ENCODE measurements at regions not wholly inside any gene's neighbourhood (a gene's known extent, or its start where the extent isn't known, plus 50 kb on each side); places are given as distances from the start of the nearest gene placed in this dataset.

- H3K36me3 ChIP-seq (ENCODE audit: control insufficient read depth, insufficient read depth, low read length): no peaks in the 10 kb centered on the region
- no peak for DNase-seq (ENCODE audit: extremely low read depth, insufficient read length)
- H3K27me3 ChIP-seq (replicated peaks; ENCODE audit: control insufficient read depth, insufficient read depth, low read length): no peaks in the 10 kb centered on the region
- TF ChIP-seq CTCF (IDR thresholded peaks at IDR 0.05; ENCODE audit: insufficient read depth, low read length, poor library complexity, severe bottlenecking): no peak
- H3K4me3 ChIP-seq (replicated peaks; ENCODE audit: low read depth, low read length): no peak overlapping the region
Observed at GRCh38 chr7:50204581-50204980, 99.9 kb upstream of the IKZF1 start.

DNA sequence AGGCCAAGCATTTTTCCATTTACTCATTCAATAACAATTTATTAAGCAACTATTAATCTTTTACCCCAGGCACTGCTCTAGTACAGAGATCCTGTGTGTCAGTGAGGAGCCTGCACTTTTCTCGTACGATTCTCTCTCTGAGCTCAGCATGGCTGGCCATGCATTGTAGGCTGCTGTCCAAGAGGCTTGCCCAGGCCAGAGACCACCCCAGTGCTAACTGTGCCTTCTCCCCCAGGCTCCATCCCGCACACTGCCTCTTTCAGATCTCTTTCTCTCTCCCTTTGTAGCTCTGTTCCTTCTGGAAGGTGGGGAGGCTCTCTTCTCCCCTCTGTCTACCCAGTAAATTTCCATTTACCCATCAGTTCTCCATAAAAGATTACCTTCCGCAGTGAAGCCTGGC, 101.0 kb upstream of the IKZF1 start:
- no peaks in the 10 kb centered on the region for H3K27me3 ChIP-seq (replicated peaks; ENCODE audit: control insufficient read depth, insufficient read depth, low read length)
- no peaks in the 10 kb centered on the region for H3K36me3 ChIP-seq (ENCODE audit: control insufficient read depth, insufficient read depth, low read length)
- DNase-seq (ENCODE audit: extremely low read depth, insufficient read length): no peak
- TF ChIP-seq CTCF (IDR thresholded peaks at IDR 0.05; ENCODE audit: insufficient read depth, low read length, poor library complexity, severe bottlenecking): no peak
- no peak overlapping the region for H3K4me3 ChIP-seq (replicated peaks; ENCODE audit: low read depth, low read length)

DNA sequence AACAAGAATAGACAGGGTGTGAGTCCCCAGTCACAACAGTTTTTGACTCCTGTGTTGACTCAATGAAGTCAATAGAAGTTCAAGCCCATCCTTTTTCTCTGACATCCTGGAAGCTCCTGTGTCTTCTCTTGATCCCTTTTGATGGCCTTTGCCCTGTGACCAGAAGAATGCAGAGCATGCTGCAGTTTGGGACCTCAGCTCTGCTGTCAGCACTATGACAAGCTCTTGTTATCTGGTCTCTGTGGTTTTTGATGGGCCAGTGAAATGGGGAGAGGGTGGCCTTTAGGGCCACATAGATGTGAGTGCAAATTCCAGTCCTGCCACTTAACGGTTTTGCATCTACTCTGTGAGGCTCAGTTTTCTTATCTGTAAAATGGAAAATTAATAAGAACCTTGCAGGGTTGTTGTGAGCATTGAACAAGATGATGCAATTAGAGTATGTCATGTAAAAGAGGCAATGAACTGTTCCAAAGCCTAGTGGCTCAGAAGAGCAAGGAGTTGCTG, 102.4 kb upstream of the IKZF1 start:
- Histone ChIP-seq H3K36me3 (ENCODE audit: control insufficient read depth, insufficient read depth, low read length) (no peaks in the 10 kb centered on the region), H3K27me3 (replicated peaks; ENCODE audit: control insufficient read depth, insufficient read depth, low read length) (no peaks in the 10 kb centered on the region), H3K4me3 (replicated peaks; ENCODE audit: low read depth, low read length) (no peak overlapping the region)
- DNase-seq (ENCODE audit: extremely low read depth, insufficient read length): no peak
- no peak for TF ChIP-seq CTCF (IDR thresholded peaks at IDR 0.05; ENCODE audit: insufficient read depth, low read length, poor library complexity, severe bottlenecking)

- H3K4me3 ChIP-seq (replicated peaks; ENCODE audit: low read depth, low read length): no peak overlapping the region
- no peaks in the 10 kb centered on the region for H3K27me3 ChIP-seq (replicated peaks; ENCODE audit: control insufficient read depth, insufficient read depth, low read length)
- no peaks in the 10 kb centered on the region for H3K36me3 ChIP-seq (ENCODE audit: control insufficient read depth, insufficient read depth, low read length)
- DNase-seq (ENCODE audit: extremely low read depth, insufficient read length): no peak
- no peak for TF ChIP-seq CTCF (IDR thresholded peaks at IDR 0.05; ENCODE audit: insufficient read depth, low read length, poor library complexity, severe bottlenecking)
Observed at GRCh38 chr7:50199824-50200223, 104.7 kb upstream of the IKZF1 start.

- no peaks in the 10 kb centered on the region for H3K27me3 ChIP-seq (replicated peaks; ENCODE audit: control insufficient read depth, insufficient read depth, low read length)
- DNase-seq (ENCODE audit: extremely low read depth, insufficient read length): peak; percentile 57
Observed at GRCh38 chr7:50197549-50197948, 104.5 kb upstream of the ZPBP start.

More at GRCh38 chr7:50197549-50197948, 104.5 kb upstream of the ZPBP start:
- H3K36me3 ChIP-seq (ENCODE audit: control insufficient read depth, insufficient read depth, low read length): no peaks in the 10 kb centered on the region
- no peak for TF ChIP-seq CTCF (IDR thresholded peaks at IDR 0.05; ENCODE audit: insufficient read depth, low read length, poor library complexity, severe bottlenecking)
- H3K4me3 ChIP-seq (replicated peaks; ENCODE audit: low read depth, low read length): no peak overlapping the region
